Muscle of leg (tissue), 3 donors: ENCODE measurements at regions not wholly inside any gene's neighbourhood (a gene's known extent, or its start where the extent isn't known, plus 50 kb on each side); places are given as distances from the start of the nearest gene placed in this dataset.

Source experiments
- DNase-seq: peaks from one replicate; pipeline ENCODE4 v3.0.0; 2013
- H3K27ac ChIP-seq: one replicate; pipeline ENCODE4 v1.5.1; 2013; ENCODE audit warnings: mild to moderate bottlenecking, low read length, control low read depth
- H3K27me3 ChIP-seq: one replicate; pipeline ENCODE4 v1.6.1; 2013; ENCODE audit warnings: low read length; ENCODE audit not compliant: control insufficient read depth, insufficient read depth
- H3K36me3 ChIP-seq: one replicate; pipeline ENCODE4 v1.6.1; 2013; ENCODE audit warnings: low read length; ENCODE audit not compliant: control insufficient read depth, insufficient read depth
- H3K4me1 ChIP-seq: one replicate; pipeline ENCODE4 v1.6.1; 2013; ENCODE audit warnings: low read length; ENCODE audit not compliant: control insufficient read depth, insufficient read depth
- H3K4me3 ChIP-seq: one replicate; pipeline ENCODE4 v1.5.1; 2013; ENCODE audit warnings: low read length, control low read depth
- H3K9me3 ChIP-seq: replicated peaks from 2 replicates; pipeline ENCODE4 v1.6.1; 2013; ENCODE audit warnings: low read depth, low read length; ENCODE audit not compliant: control insufficient read depth
- WGBS: methylation state at CpG from one replicate; pipeline ENCODE4 v1.1.5; 2013; ENCODE audit warnings: missing lambda C conversion rate; ENCODE audit not compliant: insufficient coverage; 5-methylcytosine and 5-hydroxymethylcytosine counted together

- H3K4me3 ChIP-seq = no peak overlapping the region
- H3K36me3 ChIP-seq = no peaks in the 10 kb centered on the region
- WGBS = no CpG with 5 or more reads among the region's 2 CpGs
- no peaks in the 10 kb centered on the region for H3K4me1 ChIP-seq
- H3K9me3 ChIP-seq = no peaks in the 10 kb centered on the region
- H3K27ac ChIP-seq = no peak overlapping the region
- no peaks in the 10 kb centered on the region for H3K27me3 ChIP-seq
- no peak for DNase-seq
Observed at GRCh38 chr7:32137059-32137458, 66.9 kb upstream of the PDE1C start.

- H3K4me3 ChIP-seq = no peak overlapping the region
- H3K27ac ChIP-seq = no peak overlapping the region
- H3K9me3 ChIP-seq = peaks cover 2% of the 10 kb centered on the region
- no peak for DNase-seq
- H3K27me3 ChIP-seq = no peaks in the 10 kb centered on the region
- H3K4me1 ChIP-seq = no peaks in the 10 kb centered on the region
- no peaks in the 10 kb centered on the region for H3K36me3 ChIP-seq
- no CpG with 5 or more reads among the region's 1 CpG for WGBS
Observed at GRCh38 chr7:32131091-32131490, 60.9 kb upstream of the PDE1C start.

- DNase-seq = no peak
- H3K27me3 ChIP-seq = no peaks in the 10 kb centered on the region
- H3K27ac ChIP-seq = no peak overlapping the region
- 20% methylated on average over 1 of the region's 1 CpG for WGBS
- peaks cover 3% of the 10 kb centered on the region for H3K9me3 ChIP-seq
- no peak overlapping the region for H3K4me3 ChIP-seq
- H3K4me1 ChIP-seq = no peaks in the 10 kb centered on the region
- H3K36me3 ChIP-seq = no peaks in the 10 kb centered on the region
Observed at GRCh38 chr7:32126843-32127242, 56.6 kb upstream of the PDE1C start.
